Vagina (tissue), 2 donors: ENCODE measurements at regions not wholly inside any gene's neighbourhood (a gene's known extent, or its start where the extent isn't known, plus 50 kb on each side); places are given as distances from the start of the nearest gene placed in this dataset.

Source experiments
- DNase-seq, 2 donors: peaks; one replicate each; pipeline ENCODE4 v3.0.0-alpha.2; 2017; ENCODE audit errors: extremely low spot score in 2 of 2
- H3K27ac ChIP-seq: fragments of 200-600 bp; sonication (generic); one replicate; pipeline ENCODE4 v1.5.1; 2019
- H3K27me3 ChIP-seq: fragments of 200-600 bp; sonication (generic); one replicate; pipeline ENCODE4 v1.5.1; 2019
- H3K36me3 ChIP-seq, 2 donors: fragments of 200-600 bp; sonication (generic); one replicate each; pipeline ENCODE4 v1.5.1; 2017 to 2019
- H3K4me1 ChIP-seq: fragments of 200-600 bp; sonication (generic); one replicate; pipeline ENCODE4 v1.5.1; 2019
- H3K4me3 ChIP-seq, 2 donors: fragments of 200-600 bp; sonication (generic); 1 replicate in 1 of 2; 2 replicates in 1 of 2; pipeline ENCODE4 v1.5.1; 2016 to 2019
- H3K9me3 ChIP-seq: fragments of 200-600 bp; sonication (generic); one replicate; pipeline ENCODE4 v1.5.1; 2019
- POLR2A ChIP-seq, 2 donors: fragments of 450-650 bp; IDR thresholded peaks; one replicate each; pipeline ENCODE4 v1.6.1; 2017; ENCODE audit warnings: antibody characterized with exemption in 2 of 2, mild to moderate bottlenecking in 2 of 2, moderate library complexity in 2 of 2
- POLR2AphosphoS5 ChIP-seq, 2 donors: sonication (generic); formaldehyde crosslinking; IDR thresholded peaks; one replicate each; pipeline ENCODE4 v1.9.0; 2017; ENCODE audit warnings: antibody characterized with exemption in 2 of 2, mild to moderate bottlenecking in 2 of 2, low read depth in 1 of 2; ENCODE audit not compliant: insufficient read depth in 1 of 2
- intact Hi-C: fragments of 100-400 bp; cut with DNase I; formaldehyde crosslinking; loops from one replicate; pipeline ENCODE4 v1.15.1; 2023
- TF ChIP-seq, protein P1 (sequence below), 3 experiments: fragments of 450-650 bp in 2 of 3; fragments of 200-600 bp in 1 of 3; sonication (generic) in 1 of 3; IDR thresholded peaks; one replicate each; pipeline ENCODE4 v1.5.1; 2017 to 2019; ENCODE audit warnings: antibody characterized with exemption in 3 of 3, mild to moderate bottlenecking in 2 of 3, moderate library complexity in 2 of 3

DNA sequence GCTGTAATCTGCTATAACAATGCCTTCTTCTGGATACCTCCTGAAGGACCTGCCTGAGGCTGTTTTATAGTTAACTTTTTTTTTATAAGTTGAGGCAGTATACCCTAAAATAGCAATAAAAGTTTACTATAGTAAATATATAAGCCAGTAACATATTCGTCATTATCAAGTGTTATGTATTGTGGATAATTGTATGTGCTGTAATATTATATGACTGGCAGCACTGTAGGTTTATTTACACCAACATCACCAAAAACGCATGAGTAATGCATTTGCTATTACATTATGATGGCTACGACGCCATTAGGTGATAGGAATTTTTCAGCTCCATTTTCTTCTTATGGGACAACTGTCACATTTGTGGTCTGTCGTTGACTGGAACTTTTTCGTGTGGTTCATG is 237.2 kb upstream of the PITX2 start:
- no peak overlapping the region for H3K4me3 ChIP-seq
- intact Hi-C loops: no loop called here
- TF ChIP-seq, protein P1, sequence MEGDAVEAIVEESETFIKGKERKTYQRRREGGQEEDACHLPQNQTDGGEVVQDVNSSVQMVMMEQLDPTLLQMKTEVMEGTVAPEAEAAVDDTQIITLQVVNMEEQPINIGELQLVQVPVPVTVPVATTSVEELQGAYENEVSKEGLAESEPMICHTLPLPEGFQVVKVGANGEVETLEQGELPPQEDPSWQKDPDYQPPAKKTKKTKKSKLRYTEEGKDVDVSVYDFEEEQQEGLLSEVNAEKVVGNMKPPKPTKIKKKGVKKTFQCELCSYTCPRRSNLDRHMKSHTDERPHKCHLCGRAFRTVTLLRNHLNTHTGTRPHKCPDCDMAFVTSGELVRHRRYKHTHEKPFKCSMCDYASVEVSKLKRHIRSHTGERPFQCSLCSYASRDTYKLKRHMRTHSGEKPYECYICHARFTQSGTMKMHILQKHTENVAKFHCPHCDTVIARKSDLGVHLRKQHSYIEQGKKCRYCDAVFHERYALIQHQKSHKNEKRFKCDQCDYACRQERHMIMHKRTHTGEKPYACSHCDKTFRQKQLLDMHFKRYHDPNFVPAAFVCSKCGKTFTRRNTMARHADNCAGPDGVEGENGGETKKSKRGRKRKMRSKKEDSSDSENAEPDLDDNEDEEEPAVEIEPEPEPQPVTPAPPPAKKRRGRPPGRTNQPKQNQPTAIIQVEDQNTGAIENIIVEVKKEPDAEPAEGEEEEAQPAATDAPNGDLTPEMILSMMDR (IDR thresholded peaks at IDR 0.05): no peak
- TF ChIP-seq POLR2A (IDR thresholded peaks at IDR 0.05): no peak
- no peak for TF ChIP-seq POLR2AphosphoS5 (IDR thresholded peaks at IDR 0.05; ENCODE audit: insufficient read depth in 1 of 2, low read depth in 1 of 2)

GRCh38 chr4:110860901-110861300 is 238.0 kb upstream of the PITX2 start:
- Histone ChIP-seq H3K36me3 (no peaks in the 10 kb centered on the region), H3K4me3 (no peak overlapping the region), H3K4me1 (no peaks in the 10 kb centered on the region), H3K27ac (no peak overlapping the region), H3K27me3 (no peaks in the 10 kb centered on the region), H3K9me3 (no peaks in the 10 kb centered on the region)
- intact Hi-C loops: no loop called here
- TF ChIP-seq, protein P1 (IDR thresholded peaks at IDR 0.05): no peak
- no peak for DNase-seq

More for the DNA sequence above, 237.2 kb upstream of the PITX2 start:
- no peaks in the 10 kb centered on the region for H3K27me3 ChIP-seq
- H3K36me3 ChIP-seq: no peaks in the 10 kb centered on the region
- no peak overlapping the region for H3K27ac ChIP-seq
- no peak for DNase-seq
- no peaks in the 10 kb centered on the region for H3K9me3 ChIP-seq
- no peaks in the 10 kb centered on the region for H3K4me1 ChIP-seq

- TF ChIP-seq POLR2AphosphoS5 (IDR thresholded peaks at IDR 0.05; ENCODE audit: insufficient read depth in 1 of 2, low read depth in 1 of 2) (no peak), POLR2A (IDR thresholded peaks at IDR 0.05) (no peak)
- TF ChIP-seq, protein P1 (IDR thresholded peaks at IDR 0.05): no peak
- intact Hi-C loops: no loop called here
- Histone ChIP-seq H3K4me1 (no peaks in the 10 kb centered on the region), H3K9me3 (no peaks in the 10 kb centered on the region), H3K27me3 (no peaks in the 10 kb centered on the region), H3K36me3 (no peaks in the 10 kb centered on the region), H3K27ac (no peak overlapping the region), H3K4me3 (no peak overlapping the region)
- DNase-seq: no peak
Observed at GRCh38 chr4:110865611-110866259, 242.9 kb upstream of the PITX2 start.

DNA sequence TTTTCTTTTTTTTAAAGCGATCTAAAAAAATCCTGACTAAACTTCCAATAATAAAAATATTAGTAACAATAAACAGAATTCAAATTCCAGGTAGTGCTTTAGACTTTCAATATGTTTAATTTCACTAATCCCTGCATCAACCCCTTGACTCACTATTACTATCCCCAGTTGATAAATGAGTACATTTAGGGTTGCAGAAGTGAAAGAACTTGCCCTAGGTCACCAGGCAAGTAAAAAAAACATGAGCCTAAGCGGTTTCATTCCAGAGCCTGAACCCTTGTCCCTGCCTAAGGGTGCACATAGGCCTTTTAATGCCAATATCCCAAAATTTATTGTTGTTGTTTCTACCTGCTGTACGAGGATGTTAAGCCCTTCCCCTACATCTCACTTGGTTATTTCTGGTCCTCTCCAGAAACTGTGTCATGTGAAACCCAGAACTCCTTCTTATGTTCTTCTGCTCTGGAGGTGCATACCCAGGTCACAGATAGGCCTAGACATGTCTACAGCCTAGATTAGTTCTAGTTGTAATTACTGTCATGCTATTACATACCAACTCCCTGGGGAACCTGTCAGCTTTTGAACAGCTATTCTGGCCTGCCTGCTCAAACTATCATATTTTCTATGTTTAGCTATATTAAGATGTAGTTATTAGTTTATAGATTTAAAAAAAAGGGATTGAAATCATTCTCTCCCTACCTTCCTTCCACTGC is 244.5 kb upstream of the PITX2 start:
- intact Hi-C loops: no loop called here
- H3K4me1 ChIP-seq: no peaks in the 10 kb centered on the region
- no peak for DNase-seq
- TF ChIP-seq, protein P1 (IDR thresholded peaks at IDR 0.05): no peak
- TF ChIP-seq POLR2A (IDR thresholded peaks at IDR 0.05) (no peak), POLR2AphosphoS5 (IDR thresholded peaks at IDR 0.05; ENCODE audit: insufficient read depth in 1 of 2, low read depth in 1 of 2) (no peak)
- H3K27ac ChIP-seq: no peak overlapping the region
- no peaks in the 10 kb centered on the region for H3K9me3 ChIP-seq
- H3K4me3 ChIP-seq: no peak overlapping the region
- H3K36me3 ChIP-seq: no peaks in the 10 kb centered on the region
- H3K27me3 ChIP-seq: no peaks in the 10 kb centered on the region
